ENCODE measurements at regions not wholly inside any gene's neighbourhood (a gene's known extent, or its start where the extent isn't known, plus 50 kb on each side); places are given as distances from the start of the nearest gene placed in this dataset.

GRCh38 chr2:239630618-239631286 lies 229.9 kb upstream of the HDAC4 start:
- TF ChIP-seq CHD4 (IDR thresholded peaks at IDR 0.05) (no peak), LARP7 (IDR thresholded peaks at IDR 0.05) (no peak), ZBTB40 (IDR thresholded peaks at IDR 0.05; ENCODE audit: borderline replicate concordance) (no peak)

Data from GM12878 (cell line).